ENCODE measurements at regions not wholly inside any gene's neighbourhood (a gene's known extent, or its start where the extent isn't known, plus 50 kb on each side); places are given as distances from the start of the nearest gene placed in this dataset.
"Not testable (repeated sequence)": the region's sequence is repeated elsewhere in the genome, so short reads cannot be mapped to it uniquely, and the experiment has no call there.

DNA sequence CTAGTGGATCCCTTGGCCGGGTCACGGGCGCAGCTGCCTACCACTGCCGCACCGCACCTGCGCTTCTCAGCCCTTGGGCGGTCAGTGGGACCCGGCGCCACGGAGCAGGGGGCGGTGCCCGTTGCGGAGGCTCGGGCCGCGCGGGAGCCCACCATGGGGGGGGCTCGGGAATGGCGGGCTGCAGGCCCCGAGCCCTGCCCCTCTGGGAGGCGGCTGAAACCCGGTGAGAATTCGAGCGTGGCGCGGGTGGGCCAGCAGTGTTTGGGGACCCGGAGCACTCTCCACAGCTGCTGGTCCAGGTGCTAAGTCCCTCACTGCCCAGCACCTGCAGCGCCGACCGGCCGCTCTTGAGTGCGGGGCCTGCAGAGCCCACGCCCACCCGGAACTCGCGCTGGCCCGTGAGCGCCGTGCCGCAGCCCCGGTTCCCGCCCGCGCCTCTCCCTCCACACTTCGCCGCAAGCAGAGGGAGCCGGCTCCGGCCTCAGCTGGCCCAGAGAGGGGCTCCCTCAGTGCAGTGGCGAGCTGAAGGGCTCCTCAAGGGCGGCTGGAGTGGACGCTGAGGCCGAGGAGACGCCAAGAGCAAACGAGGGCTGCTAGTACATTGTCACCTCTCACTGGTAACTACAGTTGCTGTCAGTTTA is 120.5 kb upstream of the TMEM170B start:
- no peaks in the 10 kb centered on the region for H3K36me3 ChIP-seq
- H3K27me3 ChIP-seq, result no peaks in the 10 kb centered on the region
- 89% methylated on average over 10 of the region's 54 CpGs for WGBS
- H3K4me3 ChIP-seq, result no peak overlapping the region
- peaks cover 7% of the 10 kb centered on the region for H3K4me1 ChIP-seq
- no peak for DNase-seq (ENCODE audit: low spot score in 2 of 2)
- H3K27ac ChIP-seq, result no peak overlapping the region
- TF ChIP-seq POLR2A (IDR thresholded peaks at IDR 0.05) (no peak), POLR2AphosphoS5 (IDR thresholded peaks at IDR 0.05) (no peak), EP300 (IDR thresholded peaks at IDR 0.05) (no peak)
- TF ChIP-seq, protein P1, sequence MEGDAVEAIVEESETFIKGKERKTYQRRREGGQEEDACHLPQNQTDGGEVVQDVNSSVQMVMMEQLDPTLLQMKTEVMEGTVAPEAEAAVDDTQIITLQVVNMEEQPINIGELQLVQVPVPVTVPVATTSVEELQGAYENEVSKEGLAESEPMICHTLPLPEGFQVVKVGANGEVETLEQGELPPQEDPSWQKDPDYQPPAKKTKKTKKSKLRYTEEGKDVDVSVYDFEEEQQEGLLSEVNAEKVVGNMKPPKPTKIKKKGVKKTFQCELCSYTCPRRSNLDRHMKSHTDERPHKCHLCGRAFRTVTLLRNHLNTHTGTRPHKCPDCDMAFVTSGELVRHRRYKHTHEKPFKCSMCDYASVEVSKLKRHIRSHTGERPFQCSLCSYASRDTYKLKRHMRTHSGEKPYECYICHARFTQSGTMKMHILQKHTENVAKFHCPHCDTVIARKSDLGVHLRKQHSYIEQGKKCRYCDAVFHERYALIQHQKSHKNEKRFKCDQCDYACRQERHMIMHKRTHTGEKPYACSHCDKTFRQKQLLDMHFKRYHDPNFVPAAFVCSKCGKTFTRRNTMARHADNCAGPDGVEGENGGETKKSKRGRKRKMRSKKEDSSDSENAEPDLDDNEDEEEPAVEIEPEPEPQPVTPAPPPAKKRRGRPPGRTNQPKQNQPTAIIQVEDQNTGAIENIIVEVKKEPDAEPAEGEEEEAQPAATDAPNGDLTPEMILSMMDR (IDR thresholded peaks at IDR 0.05), result no peak
- no peaks in the 10 kb centered on the region for H3K9me3 ChIP-seq

DNA sequence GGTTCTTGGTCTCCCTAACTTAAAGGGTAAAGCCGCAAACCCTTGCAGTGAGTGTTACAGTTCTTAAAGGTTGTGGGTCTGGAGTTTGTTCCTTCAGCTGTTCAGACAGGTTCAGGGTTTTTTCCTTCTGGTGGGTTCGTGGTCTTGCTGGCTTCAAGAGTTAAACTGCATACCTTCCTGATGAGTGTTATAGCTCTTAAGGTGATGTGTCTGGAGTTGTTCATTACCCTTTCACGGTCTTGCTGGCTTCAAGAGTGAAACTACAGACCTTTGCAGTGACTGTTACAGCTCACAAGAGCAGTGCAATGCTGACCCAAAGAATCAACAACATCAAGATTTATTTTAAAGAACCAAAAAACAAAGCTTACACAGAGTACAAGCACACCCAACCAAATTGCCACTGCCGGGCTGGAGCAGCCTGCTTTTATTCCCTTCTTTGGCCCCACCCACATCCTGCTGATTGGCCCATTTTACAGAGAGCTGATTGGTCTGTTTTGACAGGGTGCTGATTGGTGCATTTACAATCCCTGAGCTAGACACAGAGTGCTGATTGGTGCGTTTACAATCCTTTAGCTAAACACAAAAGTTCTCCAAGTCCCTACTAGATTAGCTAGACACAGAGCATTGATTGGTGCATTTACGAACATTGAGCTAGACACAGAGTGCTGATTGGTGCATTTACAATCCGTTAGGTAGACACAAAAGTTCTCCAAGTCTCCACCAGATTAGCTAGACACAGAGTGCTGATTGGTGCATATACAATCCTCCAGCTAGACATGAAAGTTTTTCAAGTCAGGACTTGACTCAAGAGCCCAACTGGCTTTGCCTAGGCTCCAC is 121.2 kb upstream of the TMEM170B start:
- not testable (repeated sequence) for DNase-seq (ENCODE audit: low spot score in 2 of 2); H3K36me3 ChIP-seq; H3K27ac ChIP-seq; H3K4me3 ChIP-seq; H3K9me3 ChIP-seq; H3K27me3 ChIP-seq
- WGBS, result 83% methylated on average over 7 of the region's 7 CpGs
- peaks cover 11% of the 10 kb centered on the region for H3K4me1 ChIP-seq

DNA sequence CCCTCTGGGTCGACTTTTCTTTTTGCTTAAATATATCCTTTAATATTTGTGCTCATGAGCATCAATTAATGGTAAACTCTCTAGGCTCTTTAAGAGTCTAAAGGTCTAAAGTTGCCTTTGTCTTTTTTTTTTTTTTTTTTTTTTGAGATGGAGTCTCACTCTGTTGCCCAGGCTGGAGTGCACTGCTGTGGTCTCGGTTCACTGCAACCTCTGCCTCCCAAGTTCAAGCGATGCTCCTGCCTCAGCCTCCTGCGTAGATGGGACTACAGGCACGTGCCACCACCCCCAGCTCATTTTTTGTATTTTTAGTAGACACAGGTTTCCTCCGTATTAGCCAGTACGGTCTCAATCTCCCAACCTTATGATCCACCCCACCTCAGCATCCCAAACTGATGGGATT is 122.0 kb upstream of the TMEM170B start:
- no peak for TF ChIP-seq EP300 (IDR thresholded peaks at IDR 0.05)
- TF ChIP-seq, protein P1 (IDR thresholded peaks at IDR 0.05), result no peak
- no peak for TF ChIP-seq POLR2A (IDR thresholded peaks at IDR 0.05)
- TF ChIP-seq POLR2AphosphoS5 (IDR thresholded peaks at IDR 0.05), result no peak
- 99% methylated on average over 7 of the region's 7 CpGs for WGBS
- no peak for DNase-seq (ENCODE audit: low spot score in 2 of 2)

DNA sequence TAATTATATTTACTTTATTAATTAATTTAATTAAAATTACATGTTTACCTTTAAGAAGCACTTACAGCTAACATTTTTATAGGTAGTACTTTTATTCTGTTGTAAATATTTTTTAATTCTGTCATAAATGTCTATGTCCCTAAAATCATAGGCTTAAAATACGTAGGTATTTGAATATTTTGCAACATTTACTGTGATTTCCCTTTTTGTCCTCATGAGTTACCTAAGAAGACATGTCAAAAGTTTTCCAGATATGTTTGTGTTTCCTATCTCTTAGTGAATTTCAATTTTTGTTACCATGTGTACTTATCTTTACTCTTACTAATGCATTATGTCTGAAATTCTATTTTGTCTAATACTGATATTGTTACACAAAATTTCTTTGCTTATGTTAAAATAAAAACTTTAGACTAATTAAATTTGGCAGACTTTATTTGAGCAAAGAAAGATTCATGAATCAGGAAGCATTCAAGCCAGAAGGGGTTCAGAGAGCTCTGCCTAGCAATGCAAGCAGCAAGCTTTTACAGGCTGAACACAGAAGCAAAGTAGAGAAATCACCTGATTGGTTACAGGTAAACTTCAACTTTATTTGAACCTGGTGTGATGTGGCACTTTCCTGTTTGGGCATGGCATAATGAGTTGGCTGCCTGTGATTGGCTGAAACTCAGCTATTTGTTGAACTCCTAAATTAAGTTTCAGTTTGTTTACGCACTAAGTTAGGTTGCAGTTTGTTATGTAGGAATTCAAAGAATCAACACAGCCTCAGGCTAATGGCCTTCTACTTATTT is 123.2 kb upstream of the TMEM170B start:
- Histone ChIP-seq H3K36me3 (no peaks in the 10 kb centered on the region), H3K27ac (no peak overlapping the region), H3K4me3 (no peak overlapping the region), H3K4me1 (peaks cover 11% of the 10 kb centered on the region), H3K27me3 (no peaks in the 10 kb centered on the region), H3K9me3 (no peaks in the 10 kb centered on the region)
- no peak for DNase-seq (ENCODE audit: low spot score in 2 of 2)
- WGBS, result 67% methylated on average over 2 of the region's 2 CpGs
- TF ChIP-seq POLR2AphosphoS5 (IDR thresholded peaks at IDR 0.05), result no peak
- TF ChIP-seq EP300 (IDR thresholded peaks at IDR 0.05), result no peak
- TF ChIP-seq, protein P1 (IDR thresholded peaks at IDR 0.05), result no peak
- TF ChIP-seq POLR2A (IDR thresholded peaks at IDR 0.05), result no peak

More for the DNA sequence above, 122.0 kb upstream of the TMEM170B start:
- H3K4me3 ChIP-seq, result no peak overlapping the region
- no peaks in the 10 kb centered on the region for H3K27me3 ChIP-seq
- H3K27ac ChIP-seq, result no peak overlapping the region
- peaks cover 11% of the 10 kb centered on the region for H3K4me1 ChIP-seq
- H3K9me3 ChIP-seq, result no peaks in the 10 kb centered on the region
- H3K36me3 ChIP-seq, result no peaks in the 10 kb centered on the region

DNA sequence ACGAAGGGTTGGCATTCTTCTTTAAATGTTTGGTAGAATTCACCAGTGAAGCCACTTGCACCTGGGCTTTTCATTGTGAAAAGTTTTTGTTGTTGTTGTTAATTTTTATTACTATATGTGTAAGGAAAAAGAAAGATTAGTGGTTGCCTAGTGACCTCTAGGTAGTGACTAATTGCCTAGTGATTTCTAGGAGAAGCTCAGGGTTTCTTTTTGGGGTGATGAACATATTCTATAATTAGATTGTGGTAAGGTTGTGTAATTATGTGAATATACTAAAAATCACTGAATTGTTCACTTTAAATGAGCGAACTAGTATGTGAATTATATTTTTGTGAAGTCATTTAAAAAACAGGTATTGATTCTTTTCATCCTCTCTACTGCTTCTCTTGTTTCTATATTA is 123.8 kb upstream of the TMEM170B start:
- Histone ChIP-seq H3K27ac (no peak overlapping the region), H3K27me3 (no peaks in the 10 kb centered on the region), H3K4me1 (peaks cover 11% of the 10 kb centered on the region), H3K9me3 (no peaks in the 10 kb centered on the region), H3K4me3 (no peak overlapping the region), H3K36me3 (no peaks in the 10 kb centered on the region)
- 90% methylated on average over 2 of the region's 2 CpGs for WGBS
- no peak for DNase-seq (ENCODE audit: low spot score in 2 of 2)
- no peak for TF ChIP-seq POLR2AphosphoS5 (IDR thresholded peaks at IDR 0.05)
- TF ChIP-seq, protein P1 (IDR thresholded peaks at IDR 0.05), result no peak
- TF ChIP-seq EP300 (IDR thresholded peaks at IDR 0.05), result no peak
- no peak for TF ChIP-seq POLR2A (IDR thresholded peaks at IDR 0.05)
